ENCODE measurements at regions not wholly inside any gene's neighbourhood (a gene's known extent, or its start where the extent isn't known, plus 50 kb on each side); places are given as distances from the start of the nearest gene placed in this dataset.
"Not testable (repeated sequence)": the region's sequence is repeated elsewhere in the genome, so short reads cannot be mapped to it uniquely, and the experiment has no call there.

- DNase-seq = no peak
- H3K4me3 Mint-ChIP-seq = no peak overlapping the region
- ATAC-seq = no peak
- H3K36me3 Mint-ChIP-seq (ENCODE audit: insufficient read depth) = no peaks in the 10 kb centered on the region
- no peaks in the 10 kb centered on the region for H3K9me3 Mint-ChIP-seq
- peaks cover 4% of the 10 kb centered on the region for H3K4me1 Mint-ChIP-seq (ENCODE audit: low read depth)
- peaks cover 4% of the 10 kb centered on the region for H3K27me3 Mint-ChIP-seq (ENCODE audit: low read depth)
Observed at GRCh38 chr5:174918655-174919054, 194.3 kb downstream of the MSX2 start.

- H3K27me3 Mint-ChIP-seq (ENCODE audit: low read depth) = peaks cover 4% of the 10 kb centered on the region
Observed at GRCh38 chr5:174917976-174918554, 193.7 kb downstream of the MSX2 start.

GRCh38 chr5:174917435-174917834, 193.1 kb downstream of the MSX2 start:
- not testable (repeated sequence) for ATAC-seq; H3K4me3 Mint-ChIP-seq; H3K36me3 Mint-ChIP-seq (ENCODE audit: insufficient read depth); DNase-seq; H3K4me1 Mint-ChIP-seq (ENCODE audit: low read depth); H3K9me3 Mint-ChIP-seq; H3K27me3 Mint-ChIP-seq (ENCODE audit: low read depth)

More at GRCh38 chr5:174917976-174918554, 193.7 kb downstream of the MSX2 start:
- no peaks in the 10 kb centered on the region for H3K9me3 Mint-ChIP-seq
- ATAC-seq = no peak
- no peak for DNase-seq
- peaks cover 4% of the 10 kb centered on the region for H3K4me1 Mint-ChIP-seq (ENCODE audit: low read depth)
- H3K4me3 Mint-ChIP-seq = no peak overlapping the region
- no peaks in the 10 kb centered on the region for H3K36me3 Mint-ChIP-seq (ENCODE audit: insufficient read depth)

GRCh38 chr5:174916924-174917323, 192.5 kb downstream of the MSX2 start:
- not testable (repeated sequence) for H3K4me1 Mint-ChIP-seq (ENCODE audit: low read depth); ATAC-seq; DNase-seq; H3K4me3 Mint-ChIP-seq; H3K27me3 Mint-ChIP-seq (ENCODE audit: low read depth); H3K36me3 Mint-ChIP-seq (ENCODE audit: insufficient read depth); H3K9me3 Mint-ChIP-seq

GRCh38 chr5:174916227-174916626, 191.8 kb downstream of the MSX2 start:
- H3K4me3 Mint-ChIP-seq = no peak overlapping the region
- ATAC-seq (no peak), DNase-seq (no peak)
- H3K9me3 Mint-ChIP-seq = no peaks in the 10 kb centered on the region
- H3K4me1 Mint-ChIP-seq (ENCODE audit: low read depth) = peaks cover 2% of the 10 kb centered on the region
- no peaks in the 10 kb centered on the region for H3K36me3 Mint-ChIP-seq (ENCODE audit: insufficient read depth)
- peaks cover 8% of the 10 kb centered on the region for H3K27me3 Mint-ChIP-seq (ENCODE audit: low read depth)

- no peaks in the 10 kb centered on the region for H3K36me3 Mint-ChIP-seq (ENCODE audit: insufficient read depth)
- no peak for ATAC-seq
- peaks cover 18% of the 10 kb centered on the region for H3K27me3 Mint-ChIP-seq (ENCODE audit: low read depth)
- no peak for DNase-seq
- H3K4me1 Mint-ChIP-seq (ENCODE audit: low read depth) = no peaks in the 10 kb centered on the region
- no peaks in the 10 kb centered on the region for H3K9me3 Mint-ChIP-seq
- no peak overlapping the region for H3K4me3 Mint-ChIP-seq
Observed at GRCh38 chr5:174911118-174911517, 186.7 kb downstream of the MSX2 start.

GRCh38 chr5:174910245-174910737, 185.9 kb downstream of the MSX2 start:
- Mint-ChIP-seq H3K36me3 (ENCODE audit: insufficient read depth) (no peaks in the 10 kb centered on the region), H3K27me3 (ENCODE audit: low read depth) (peaks cover 21% of the 10 kb centered on the region), H3K9me3 (no peaks in the 10 kb centered on the region), H3K4me3 (no peak overlapping the region), H3K4me1 (ENCODE audit: low read depth) (no peaks in the 10 kb centered on the region)
- ATAC-seq (peak; percentile 82 to 88), DNase-seq (peak; percentile 19)

- DNase-seq (no peak), ATAC-seq (no peak)
- Mint-ChIP-seq H3K4me1 (ENCODE audit: low read depth) (no peaks in the 10 kb centered on the region), H3K36me3 (ENCODE audit: insufficient read depth) (no peaks in the 10 kb centered on the region), H3K27me3 (ENCODE audit: low read depth) (peaks cover 11% of the 10 kb centered on the region), H3K9me3 (no peaks in the 10 kb centered on the region), H3K4me3 (no peak overlapping the region)
Observed at GRCh38 chr5:174903172-174903732, 178.9 kb downstream of the MSX2 start.

GRCh38 chr5:174901336-174901735, 177.0 kb downstream of the MSX2 start:
- H3K9me3 Mint-ChIP-seq = no peaks in the 10 kb centered on the region
- no peak overlapping the region for H3K4me3 Mint-ChIP-seq
- no peaks in the 10 kb centered on the region for H3K4me1 Mint-ChIP-seq (ENCODE audit: low read depth)
- no peak for DNase-seq
- H3K36me3 Mint-ChIP-seq (ENCODE audit: insufficient read depth) = no peaks in the 10 kb centered on the region
- ATAC-seq = no peak
- peaks cover 8% of the 10 kb centered on the region for H3K27me3 Mint-ChIP-seq (ENCODE audit: low read depth)

- H3K27me3 Mint-ChIP-seq (ENCODE audit: low read depth) = peaks cover 4% of the 10 kb centered on the region
- no peaks in the 10 kb centered on the region for H3K4me1 Mint-ChIP-seq (ENCODE audit: low read depth)
- ATAC-seq (no peak), DNase-seq (no peak)
- no peaks in the 10 kb centered on the region for H3K36me3 Mint-ChIP-seq (ENCODE audit: insufficient read depth)
- no peak overlapping the region for H3K4me3 Mint-ChIP-seq
- no peaks in the 10 kb centered on the region for H3K9me3 Mint-ChIP-seq
Observed at GRCh38 chr5:174900240-174900865, 176.0 kb downstream of the MSX2 start.

- no peaks in the 10 kb centered on the region for H3K36me3 Mint-ChIP-seq (ENCODE audit: insufficient read depth)
Observed at GRCh38 chr5:174897281-174897950, 173.0 kb downstream of the MSX2 start.

GRCh38 chr5:174895360-174895759, 171.0 kb downstream of the MSX2 start:
- H3K9me3 Mint-ChIP-seq = no peaks in the 10 kb centered on the region
- DNase-seq (no peak), ATAC-seq (no peak)
- no peaks in the 10 kb centered on the region for H3K36me3 Mint-ChIP-seq (ENCODE audit: insufficient read depth)
- H3K4me1 Mint-ChIP-seq (ENCODE audit: low read depth) = no peaks in the 10 kb centered on the region
- peaks cover 10% of the 10 kb centered on the region for H3K27me3 Mint-ChIP-seq (ENCODE audit: low read depth)
- H3K4me3 Mint-ChIP-seq = no peak overlapping the region

More at GRCh38 chr5:174897281-174897950, 173.0 kb downstream of the MSX2 start:
- ATAC-seq (no peak), DNase-seq (no peak)
- peaks cover 5% of the 10 kb centered on the region for H3K27me3 Mint-ChIP-seq (ENCODE audit: low read depth)
- H3K4me1 Mint-ChIP-seq (ENCODE audit: low read depth) = no peaks in the 10 kb centered on the region
- no peaks in the 10 kb centered on the region for H3K9me3 Mint-ChIP-seq
- H3K4me3 Mint-ChIP-seq = no peak overlapping the region

- Mint-ChIP-seq H3K4me3 (no peak overlapping the region), H3K4me1 (ENCODE audit: low read depth) (no peaks in the 10 kb centered on the region), H3K27me3 (ENCODE audit: low read depth) (peaks cover 14% of the 10 kb centered on the region), H3K36me3 (ENCODE audit: insufficient read depth) (no peaks in the 10 kb centered on the region), H3K9me3 (no peaks in the 10 kb centered on the region)
- ATAC-seq (no peak), DNase-seq (no peak)
Observed at GRCh38 chr5:174892742-174893141, 168.4 kb downstream of the MSX2 start.

GRCh38 chr5:174880412-174881200, 156.2 kb downstream of the MSX2 start:
- not testable (repeated sequence) for H3K36me3 Mint-ChIP-seq (ENCODE audit: insufficient read depth); H3K27me3 Mint-ChIP-seq (ENCODE audit: low read depth); DNase-seq; ATAC-seq; H3K4me3 Mint-ChIP-seq; H3K4me1 Mint-ChIP-seq (ENCODE audit: low read depth); H3K9me3 Mint-ChIP-seq

Data from activated T-cell treated with anti-CD3 and anti-CD28 coated beads, Interleukin-2, amount 50 U/mL, for 4 hours (primary cell).